Renal pelvis (tissue), 1 donor: ENCODE measurements at regions not wholly inside any gene's neighbourhood (a gene's known extent, or its start where the extent isn't known, plus 50 kb on each side); places are given as distances from the start of the nearest gene placed in this dataset.
"Not testable (repeated sequence)": the region's sequence is repeated elsewhere in the genome, so short reads cannot be mapped to it uniquely, and the experiment has no call there.

Experiments used
- DNase-seq: peaks from one replicate; pipeline ENCODE4 v3.0.0-alpha.2; 2013

DNA sequence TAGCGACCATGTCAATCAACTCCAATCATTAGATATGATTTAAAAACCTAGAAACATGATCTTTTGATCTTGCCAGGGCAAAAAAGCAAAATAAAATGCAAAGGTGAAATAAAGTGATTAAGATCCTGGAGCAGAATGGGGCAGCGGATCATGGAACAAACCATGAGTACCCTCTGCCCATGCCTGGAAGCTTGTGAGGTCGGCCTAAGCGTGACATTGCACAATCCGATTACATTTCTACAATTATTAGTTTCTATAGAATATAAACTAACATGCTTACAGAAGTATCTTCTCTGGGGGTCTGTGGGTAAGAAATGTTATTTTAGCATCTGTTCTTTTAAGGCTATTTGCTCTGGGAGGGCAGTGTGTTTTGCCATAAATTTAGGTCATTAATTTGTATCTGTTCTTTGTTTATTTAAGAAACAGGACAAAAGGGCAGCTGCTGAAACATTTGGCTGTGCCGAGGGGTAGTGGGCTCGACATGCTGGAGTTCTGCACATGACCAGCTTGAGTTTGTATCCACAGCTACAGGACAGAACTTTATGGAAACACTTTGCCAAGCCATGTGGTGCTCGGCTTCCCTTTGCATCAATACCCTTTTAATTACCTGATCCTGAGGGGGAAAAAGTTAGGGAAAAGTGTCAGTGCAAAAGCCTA, 55.9 kb downstream of the ZBTB18 start:
- DNase-seq = no peak

DNA sequence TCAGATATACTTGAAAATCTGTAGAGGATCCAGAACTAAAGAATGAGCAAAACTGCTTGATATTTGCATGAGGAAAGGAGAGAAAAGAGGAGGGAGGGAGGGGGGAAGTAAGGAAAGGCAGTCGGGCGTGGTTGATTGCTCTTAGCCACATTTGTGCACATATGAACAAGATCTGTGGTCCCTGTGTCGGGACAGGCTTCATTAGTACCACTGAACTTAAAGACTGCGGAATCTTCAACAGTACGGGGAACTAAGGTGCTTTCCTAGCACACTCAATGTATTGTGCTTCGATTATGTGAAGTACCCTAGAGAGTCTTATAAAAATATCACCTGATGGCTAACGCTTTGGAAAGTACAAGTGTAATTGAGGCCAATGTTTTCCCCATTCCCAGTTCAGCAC, 59.9 kb downstream of the ZBTB18 start:
- no peak for DNase-seq

DNA sequence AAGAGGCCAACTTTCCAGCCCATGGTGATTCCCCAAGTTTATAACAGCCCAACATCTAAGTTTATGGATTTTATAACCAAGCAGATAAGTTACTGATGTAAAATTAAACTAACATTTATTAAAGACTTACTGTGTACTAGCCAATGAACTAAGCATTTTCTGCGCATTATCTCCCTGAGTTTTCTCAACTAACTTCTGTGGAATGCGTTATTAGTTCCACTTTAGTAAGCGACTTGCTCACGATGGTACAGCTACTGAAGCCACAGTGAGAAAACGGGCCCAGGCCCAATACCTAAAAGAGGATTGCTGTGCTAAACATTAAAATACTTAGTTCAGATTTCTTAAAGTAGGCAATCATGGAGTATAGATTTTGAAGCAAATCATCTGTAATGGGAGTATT, 61.0 kb downstream of the ZBTB18 start:
- DNase-seq = no peak

DNA sequence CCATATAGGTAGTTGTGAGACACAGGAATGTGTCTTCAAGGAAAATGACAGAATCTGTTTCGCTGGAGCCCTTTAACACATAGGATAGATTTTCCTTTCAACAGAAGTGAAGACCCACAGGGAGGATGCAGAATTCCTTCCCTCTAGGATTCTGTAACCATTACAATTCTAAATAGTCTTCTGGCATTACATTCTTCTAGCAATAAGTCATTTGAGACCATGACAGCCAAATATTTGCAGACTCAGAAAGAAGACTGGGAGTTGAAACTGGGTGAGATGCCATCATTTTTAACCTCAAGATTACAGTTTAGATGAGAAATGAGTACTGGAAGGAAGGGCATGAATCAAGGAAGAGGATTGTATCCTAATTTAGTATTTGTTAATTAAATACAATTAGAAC, 61.6 kb downstream of the ZBTB18 start:
- DNase-seq = no peak

DNA sequence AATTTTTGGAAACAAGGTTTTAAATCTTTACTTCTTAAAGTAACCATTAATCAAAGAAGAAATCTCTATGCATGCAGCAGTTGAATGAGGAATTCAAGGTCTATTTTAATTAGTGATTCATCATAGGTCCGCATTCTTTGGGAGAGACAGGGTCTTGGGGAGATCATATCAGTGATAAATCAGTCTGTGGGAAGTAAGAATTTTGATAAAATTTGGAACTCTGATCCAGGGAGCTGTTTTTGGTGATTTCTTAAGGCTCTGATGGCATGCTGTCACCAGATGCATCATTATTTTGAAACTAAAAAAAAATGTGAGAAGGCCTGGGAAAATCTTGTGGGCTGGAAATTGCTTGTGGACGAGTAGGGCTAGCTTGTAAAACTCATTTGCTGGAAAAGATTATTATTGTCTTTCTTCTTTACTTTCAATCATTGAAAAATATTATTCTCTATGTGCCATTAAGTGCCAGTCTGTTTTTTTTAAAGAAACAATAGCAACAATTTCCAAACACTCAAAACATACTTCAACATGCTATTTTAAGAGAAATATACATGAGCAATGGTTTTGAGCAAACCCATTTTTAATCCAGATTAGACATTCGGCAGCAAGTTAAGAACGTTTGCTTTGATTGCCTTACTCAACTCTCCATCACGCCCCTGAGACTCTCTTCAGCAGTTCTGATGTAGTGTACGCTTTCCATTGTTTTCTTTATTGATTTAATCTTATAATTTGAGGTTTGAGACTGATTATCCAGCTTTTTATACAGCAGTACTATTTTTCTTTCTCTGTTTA, 62.6 kb downstream of the ZBTB18 start:
- no peak for DNase-seq

DNA sequence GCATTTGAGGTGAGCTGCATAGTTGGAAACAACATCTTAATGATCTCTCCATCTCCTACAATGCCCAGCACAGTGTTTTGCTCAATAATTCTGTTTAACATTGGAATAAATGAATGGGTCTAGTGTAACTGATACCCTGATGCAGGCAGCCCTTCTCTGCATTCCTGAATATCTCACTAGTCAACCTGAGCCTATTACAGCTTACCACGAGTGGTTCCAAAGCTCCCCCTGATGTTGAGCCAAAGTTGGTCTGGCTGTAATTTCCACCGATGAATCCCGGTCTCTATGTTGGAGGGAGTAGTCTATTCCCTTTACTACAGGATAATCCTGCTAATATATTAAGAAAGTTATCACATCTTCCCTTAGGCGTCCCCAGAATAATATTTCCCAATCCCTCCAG, 63.8 kb downstream of the ZBTB18 start:
- DNase-seq = no peak

DNA sequence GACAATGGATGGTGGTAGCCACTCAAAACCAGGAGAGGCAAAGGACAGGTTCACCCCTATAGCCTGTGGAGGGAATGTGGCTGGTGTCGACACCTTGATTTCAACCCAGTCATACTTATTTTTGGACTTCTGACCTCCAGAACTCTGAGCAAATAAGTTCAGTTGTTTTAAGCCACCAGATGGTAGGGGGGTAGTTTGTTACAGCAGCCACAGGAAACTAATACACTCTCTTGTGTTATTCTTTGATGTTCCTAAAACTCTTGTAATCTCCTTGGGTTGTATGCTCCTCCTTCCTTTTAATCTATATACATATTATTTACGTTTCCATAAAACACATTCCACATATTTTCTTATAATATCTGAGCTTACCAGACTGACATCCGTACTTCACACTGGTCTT, 65.9 kb downstream of the ZBTB18 start:
- DNase-seq = no peak

DNA sequence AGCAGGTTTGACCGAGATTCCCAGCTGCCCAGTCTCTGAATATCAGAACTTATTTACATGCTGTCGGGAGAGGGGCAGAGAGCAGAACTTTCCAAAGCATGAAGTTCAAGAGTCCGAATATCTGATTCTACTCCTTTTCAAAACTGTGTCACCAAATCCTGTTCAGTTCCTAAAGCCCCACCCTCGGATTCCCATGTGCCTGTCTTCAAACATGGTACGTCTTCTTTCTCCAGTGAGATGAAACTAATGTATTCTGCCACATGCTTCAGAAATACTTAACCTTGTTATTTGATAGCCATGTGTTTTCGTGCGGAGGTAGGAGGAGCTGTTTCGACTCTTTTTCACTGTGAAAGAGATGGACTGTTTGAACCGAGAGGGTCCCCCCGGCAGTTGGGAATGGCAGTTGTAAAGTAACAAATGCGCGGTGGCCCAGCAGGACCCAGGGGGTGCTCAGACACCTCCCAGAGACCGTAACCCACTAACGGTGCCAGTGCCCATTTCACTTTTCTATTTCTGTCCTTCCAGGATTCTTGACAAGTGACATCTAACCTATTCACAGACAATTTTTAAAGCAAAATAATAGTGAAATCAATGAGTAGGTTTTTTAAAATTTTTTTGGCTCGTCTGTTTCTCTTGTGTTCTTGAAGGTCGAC, 67.2 kb downstream of the ZBTB18 start:
- peak; percentile 66 for DNase-seq

DNA sequence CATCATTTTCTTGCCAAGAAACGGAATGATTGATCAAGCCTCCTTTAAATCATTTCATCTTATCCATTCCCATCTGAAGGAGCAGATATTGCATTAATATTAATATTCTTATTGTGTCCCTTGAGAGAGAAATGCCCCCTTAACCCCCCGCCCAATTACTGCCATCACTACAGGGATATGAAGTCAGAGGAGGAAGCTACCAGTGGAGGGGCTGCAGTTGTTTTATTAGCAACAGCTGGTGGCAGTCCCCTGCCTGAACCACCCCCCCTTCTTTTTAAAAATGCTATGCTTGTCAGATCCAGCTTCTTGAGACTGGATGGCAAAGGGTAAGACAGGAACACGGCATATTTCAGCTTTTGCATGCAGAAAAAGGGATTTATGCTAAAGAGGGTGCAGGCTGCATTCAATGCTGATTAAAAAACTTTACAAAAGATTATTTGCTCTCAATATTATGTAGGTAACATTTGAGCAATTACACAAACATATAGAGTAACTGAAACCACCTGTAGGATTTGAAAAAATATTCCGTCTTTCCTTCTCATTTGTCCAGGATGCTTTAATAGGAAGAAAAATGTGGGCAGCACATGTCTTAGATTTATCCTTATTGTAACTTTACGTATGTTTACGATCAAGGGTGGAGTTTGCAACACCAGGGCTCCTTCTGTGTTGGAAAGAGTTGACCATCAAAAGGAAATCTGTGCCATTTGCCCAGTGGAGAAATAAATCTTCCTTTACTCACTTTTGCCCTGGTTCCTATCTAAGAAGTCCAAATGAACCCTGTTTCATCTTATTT, 77.7 kb downstream of the ZBTB18 start:
- DNase-seq = no peak

DNA sequence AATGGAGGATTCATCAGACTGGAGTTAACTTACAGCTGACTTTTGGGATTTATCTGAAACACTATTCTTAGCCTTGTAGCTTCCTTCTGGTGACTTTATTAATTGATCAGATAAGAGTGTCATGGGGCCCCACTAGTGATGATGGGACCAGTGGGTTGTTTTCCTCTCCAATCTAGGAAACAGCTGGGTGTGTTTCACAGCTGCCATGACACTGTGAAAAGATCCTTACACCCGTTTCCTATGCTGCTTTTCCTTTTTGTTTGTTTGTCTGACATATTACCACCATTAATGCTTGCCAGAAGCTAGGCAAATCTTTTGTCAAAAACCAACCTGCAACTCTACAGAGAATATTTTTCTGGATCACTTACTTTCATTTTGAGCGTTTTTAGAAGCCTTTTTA, 86.2 kb downstream of the ZBTB18 start:
- DNase-seq = no peak

DNA sequence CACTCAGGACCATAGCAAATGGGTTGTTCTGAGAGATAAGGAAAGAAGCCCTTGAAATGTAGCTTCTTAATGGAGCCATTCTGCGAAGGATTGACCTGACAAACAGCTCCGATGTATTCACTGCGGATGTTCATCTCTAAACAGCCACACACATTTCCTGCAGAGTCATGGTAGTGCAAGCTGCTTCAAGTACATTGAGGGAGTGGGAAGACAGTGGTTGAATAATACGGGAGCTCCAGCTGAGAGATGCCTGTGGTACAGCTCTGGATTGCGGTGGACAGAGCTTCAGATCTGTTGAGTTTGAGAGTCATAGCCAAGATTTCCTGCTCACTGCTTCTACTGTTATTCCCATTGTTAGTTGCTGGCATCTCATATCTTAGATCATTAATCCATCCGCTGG, 86.6 kb downstream of the ZBTB18 start:
- no peak for DNase-seq

DNA sequence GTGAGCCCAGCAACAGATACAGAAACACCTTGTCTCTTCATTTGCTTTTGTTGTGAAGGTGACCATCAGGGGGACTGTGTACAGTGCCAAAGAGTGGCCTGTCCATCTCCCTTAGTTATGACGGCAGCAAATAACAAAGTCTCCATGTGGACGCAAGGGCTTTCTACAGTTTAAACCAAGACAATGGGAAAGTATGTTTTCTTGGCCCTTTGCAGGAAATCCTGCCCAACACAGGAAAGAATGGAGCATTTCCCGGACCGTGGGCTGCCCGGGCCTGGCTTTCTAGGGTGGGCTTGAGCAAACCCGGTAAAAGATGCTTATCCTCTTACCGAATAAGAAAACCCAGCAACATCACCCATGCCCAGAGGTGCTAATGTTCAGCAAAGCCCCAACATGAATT, 87.3 kb downstream of the ZBTB18 start:
- no peak for DNase-seq

DNA sequence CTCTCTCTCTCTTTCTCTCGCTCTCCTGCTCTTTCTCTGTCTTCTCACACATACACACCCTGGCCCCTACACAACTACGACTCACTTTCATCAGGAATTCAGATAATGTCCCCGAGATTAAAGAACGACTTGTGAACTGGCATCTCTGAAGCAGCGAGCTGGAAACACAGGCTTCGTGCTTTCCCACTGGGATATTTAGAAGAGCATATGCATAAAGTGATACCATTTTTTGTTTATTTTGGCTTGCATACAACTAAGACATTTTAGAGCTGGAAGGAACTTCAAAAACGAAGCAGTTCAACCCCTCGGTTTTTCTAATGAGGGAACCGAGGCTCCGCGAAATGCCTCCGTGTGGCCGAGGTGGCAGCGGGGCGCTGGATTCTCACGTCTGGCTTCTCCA, 88.6 kb downstream of the ZBTB18 start:
- no peak for DNase-seq

DNA sequence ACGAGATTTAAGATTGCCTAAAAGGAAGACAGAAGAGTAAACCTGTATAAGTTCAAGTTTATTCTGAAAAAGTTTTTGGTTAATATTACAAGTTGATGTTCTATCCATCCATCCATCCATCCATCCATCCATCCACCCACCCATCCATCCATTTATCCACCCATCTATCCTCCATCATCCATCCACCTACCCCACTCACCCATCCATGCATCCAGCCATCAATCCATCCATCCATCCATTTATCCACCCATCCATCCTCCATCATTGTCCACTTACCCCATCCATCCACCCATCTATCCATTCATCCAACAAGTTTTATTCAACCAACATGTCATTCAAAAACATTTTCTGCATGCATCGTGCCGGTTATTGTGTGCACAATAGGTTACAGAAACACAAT, 89.3 kb downstream of the ZBTB18 start:
- DNase-seq = no peak

DNA sequence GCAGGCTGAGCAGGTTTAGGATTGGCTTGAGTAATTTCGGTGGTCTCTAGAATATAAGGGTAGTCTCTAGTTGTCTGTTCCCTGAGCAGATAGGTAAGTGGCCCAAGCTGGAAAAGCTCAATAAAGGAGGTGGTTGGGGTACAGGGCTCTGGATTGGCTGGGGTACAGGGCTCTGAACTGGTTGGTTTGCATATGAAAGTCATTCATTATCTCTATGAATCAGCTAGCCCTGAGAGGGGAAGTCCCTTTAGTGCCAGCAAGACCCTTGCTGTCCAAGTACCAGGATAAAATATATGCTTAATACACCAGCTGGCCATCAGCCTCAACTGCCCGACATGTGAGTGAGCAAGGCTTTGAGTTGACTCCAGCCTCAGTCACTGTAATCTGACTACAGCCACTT, 93.0 kb downstream of the ZBTB18 start:
- no peak for DNase-seq

DNA sequence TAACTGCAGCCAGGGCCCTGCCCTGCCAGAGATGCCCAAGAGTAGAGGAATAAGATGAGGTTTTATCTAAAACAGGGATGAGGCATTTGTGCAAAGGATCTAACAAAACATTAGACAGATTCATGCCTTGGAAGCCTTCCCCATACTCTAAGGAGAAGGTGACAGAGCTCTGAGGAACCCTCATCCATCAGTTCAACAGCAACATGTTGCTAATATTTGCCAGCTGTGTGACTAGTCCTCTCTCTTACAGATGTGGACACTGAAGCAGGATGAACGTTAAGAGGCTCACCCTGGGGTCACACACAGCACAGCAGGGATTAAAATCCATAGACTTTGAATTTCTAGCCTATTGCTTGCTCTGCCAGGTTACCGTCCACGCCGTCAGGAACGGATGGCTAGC, 99.0 kb downstream of the ZBTB18 start:
- no peak for DNase-seq

DNA sequence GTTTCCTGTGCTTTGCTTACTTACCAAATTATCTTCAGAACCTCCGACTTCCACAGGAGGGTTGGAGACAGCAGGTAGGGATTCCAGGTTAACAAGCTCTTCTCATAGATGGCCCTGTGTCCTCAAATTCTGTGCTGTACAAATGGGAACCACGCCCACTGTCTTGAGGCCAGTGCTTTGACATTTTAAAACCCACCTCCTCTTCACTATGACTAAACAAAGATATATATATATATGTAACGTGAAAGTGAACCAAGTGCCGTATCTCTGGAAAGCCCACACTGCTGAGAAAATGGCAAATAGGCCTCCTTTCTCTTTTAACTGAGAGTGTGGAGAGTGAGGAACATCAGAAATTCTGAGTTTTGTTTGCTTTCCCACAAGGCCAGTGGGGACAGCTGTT, 99.6 kb downstream of the ZBTB18 start:
- no peak for DNase-seq

DNA sequence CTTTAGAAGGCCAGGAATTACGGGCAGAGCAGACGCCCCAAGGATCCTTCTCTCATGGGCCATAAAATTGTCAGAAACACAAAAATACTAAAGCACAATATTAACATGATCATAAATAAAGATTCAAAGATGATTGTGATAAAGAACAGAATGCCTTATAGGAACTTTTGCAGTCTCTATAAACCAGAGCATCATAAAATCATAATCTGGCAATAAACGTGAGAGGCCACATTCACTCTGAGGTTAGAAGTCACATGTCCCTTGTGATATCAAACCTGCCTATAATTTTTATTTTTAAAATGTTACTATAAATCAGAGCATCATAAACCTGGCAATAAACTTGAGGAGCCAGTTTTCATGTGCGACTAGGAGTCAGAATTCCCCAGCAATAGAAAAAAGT, 100.5 kb downstream of the ZBTB18 start:
- DNase-seq = no peak

DNA sequence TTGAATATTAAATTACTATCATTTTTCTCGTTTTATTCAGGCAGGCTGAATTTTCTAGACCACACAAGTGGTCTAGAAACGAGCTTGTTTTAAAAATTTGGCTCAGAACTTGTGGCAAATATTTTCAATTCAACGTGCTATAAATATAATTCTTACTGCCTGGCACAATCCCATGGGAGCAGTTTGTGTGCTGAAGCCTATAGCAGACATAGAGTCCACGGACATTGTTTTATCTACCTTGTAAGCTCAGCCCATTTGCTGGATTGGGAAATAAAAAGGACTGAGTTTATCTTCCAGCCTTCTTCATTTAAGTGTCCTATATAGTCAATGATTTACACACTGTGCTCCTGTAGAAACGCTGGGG, 103.4 kb downstream of the ZBTB18 start:
- no peak for DNase-seq

DNA sequence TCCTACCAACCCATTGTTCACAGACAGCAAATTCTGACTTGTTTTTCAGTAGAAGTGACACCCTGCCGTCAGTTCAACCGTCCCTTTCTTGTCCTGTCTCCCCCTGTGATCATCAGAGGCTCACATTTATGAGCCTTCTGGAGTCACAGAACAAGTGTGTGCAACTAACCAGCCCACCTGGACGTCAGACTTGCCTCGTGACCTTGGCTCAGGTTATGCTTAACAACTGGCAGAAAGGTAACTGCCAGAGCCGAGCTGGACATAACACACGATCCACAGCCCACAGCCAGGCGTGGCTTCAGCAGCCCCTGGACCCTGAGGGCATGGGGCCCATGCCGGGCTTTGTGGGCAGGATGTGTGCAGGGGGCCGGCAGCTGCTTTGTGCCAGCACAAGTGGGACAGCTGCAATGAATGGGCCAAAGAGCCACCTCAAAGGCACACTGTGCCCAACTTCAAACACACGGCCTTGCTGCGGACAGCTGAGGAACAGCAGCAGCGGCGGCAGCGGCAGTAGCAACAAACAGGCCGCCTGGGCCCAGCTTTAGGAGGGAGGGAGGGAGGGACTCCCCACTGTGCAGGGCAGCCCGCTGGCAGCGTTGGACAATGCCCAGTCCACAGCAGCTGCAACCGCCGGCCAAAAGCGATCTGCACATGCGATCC, 103.9 kb downstream of the ZBTB18 start:
- DNase-seq = no peak

DNA sequence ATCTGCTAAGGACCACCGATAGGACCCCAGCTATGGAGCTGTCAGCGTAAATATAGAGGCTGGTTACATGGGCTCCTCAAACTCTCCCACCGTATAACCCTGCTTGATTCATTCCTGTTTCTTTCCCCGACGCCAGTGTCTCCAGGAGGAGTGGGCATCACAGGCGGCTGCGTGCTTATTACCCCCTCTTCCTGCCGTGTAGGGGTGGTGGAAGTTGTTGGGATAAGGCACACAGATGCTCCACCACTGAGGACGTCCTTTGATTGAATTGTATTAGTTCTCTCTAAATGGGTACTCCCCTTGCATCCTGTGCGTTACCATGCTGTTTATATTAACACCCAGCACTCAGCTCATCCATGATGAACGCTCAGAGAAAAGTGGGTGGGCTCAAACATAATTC, 104.6 kb downstream of the ZBTB18 start:
- no peak for DNase-seq

DNA sequence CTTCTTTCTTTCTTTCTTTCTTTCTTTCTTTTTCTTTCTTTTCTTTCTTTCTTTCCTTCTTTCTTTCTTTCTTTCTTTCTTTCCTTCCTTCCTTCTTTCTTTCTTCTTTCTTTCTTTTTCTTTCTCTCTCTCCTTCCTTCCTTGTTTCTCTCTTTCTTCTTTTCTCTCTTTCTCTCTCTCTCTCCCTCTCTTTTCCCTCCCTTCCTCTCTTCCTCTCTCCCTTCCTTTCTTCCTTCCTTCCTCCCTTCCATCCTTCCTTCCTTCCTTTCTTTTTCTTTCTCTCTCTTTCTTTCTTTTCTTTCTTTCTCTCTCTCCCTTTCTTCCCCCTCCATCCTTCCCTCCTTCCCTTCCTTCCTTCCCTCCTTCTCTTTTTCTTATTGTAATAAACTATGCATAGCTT, 105.5 kb downstream of the ZBTB18 start:
- not testable (repeated sequence) for DNase-seq
